ENCODE measurements at regions not wholly inside any gene's neighbourhood (a gene's known extent, or its start where the extent isn't known, plus 50 kb on each side); places are given as distances from the start of the nearest gene placed in this dataset.

DNA sequence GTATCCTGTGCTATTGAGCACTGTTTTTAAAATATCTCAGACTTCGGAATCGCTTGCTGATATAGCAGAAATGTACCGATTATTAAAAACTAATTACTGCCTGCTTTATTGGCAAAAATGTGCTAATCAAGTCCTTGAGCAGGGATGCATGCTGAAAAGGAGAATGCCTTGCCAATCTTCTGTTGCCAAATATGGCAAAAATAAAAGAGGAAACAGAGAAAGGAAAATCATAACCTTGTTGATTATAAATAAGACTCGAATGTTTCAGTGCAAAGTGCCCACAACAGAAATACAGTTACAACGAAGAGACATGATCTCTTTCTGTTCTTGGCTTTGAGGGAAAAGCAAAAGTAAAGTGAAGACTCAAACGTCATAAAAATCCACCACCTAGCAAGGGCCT lies 248.5 kb downstream of the TMEM182 start:
- no peak for TF ChIP-seq CTCF (IDR thresholded peaks at IDR 0.05)
- no peak for TF ChIP-seq POLR2AphosphoS5 (IDR thresholded peaks at IDR 0.05)
- no peak for TF ChIP-seq POLR2A (IDR thresholded peaks at IDR 0.05)

All from gastroesophageal sphincter (tissue), 3 donors.